HEK293 (cell line): ENCODE measurements at regions not wholly inside any gene's neighbourhood (a gene's known extent, or its start where the extent isn't known, plus 50 kb on each side); places are given as distances from the start of the nearest gene placed in this dataset.

Experiments
- CTCF ChIA-PET: fragments of 350-600 bp; formaldehyde crosslinking; extraction: SDS; loops from one replicate; lab custom pipeline; 2021; ENCODE audit warnings: antibody characterized with exemption; lab: Yijun Ruan, JAX
- POLR2A ChIA-PET: fragments of 300-600 bp; formaldehyde crosslinking; extraction: SDS; loops from one replicate; lab custom pipeline; 2020; ENCODE audit warnings: antibody characterized with exemption, inconsistent platforms; lab: Yijun Ruan, JAX
- H3K27ac ChIP-seq: fragments of 200-500 bp; sonication (Bioruptor generic); 2 replicates; pipeline ENCODE4 v1.5.1; 2014; ENCODE audit warnings: low read depth, low read length, control low read depth, inconsistent platforms; ENCODE audit errors: extremely low read depth
- H3K36me3 ChIP-seq, 2 experiments: fragments of 200-500 bp in 1 of 2; sonication (Bioruptor generic) in 1 of 2; 1 replicate in 1 of 2; 2 replicates in 1 of 2; pipeline ENCODE4 v1.5.1; 2014 to 2017; ENCODE audit warnings: inconsistent platforms in 2 of 2, low read length in 2 of 2; ENCODE audit not compliant: control insufficient read depth in 2 of 2, insufficient read depth in 1 of 2
- H3K4me1 ChIP-seq: fragments of 200-500 bp; sonication (Bioruptor generic); 2 replicates; pipeline ENCODE4 v1.5.1; 2014; ENCODE audit warnings: mild to moderate bottlenecking, low read length, inconsistent platforms; ENCODE audit not compliant: control insufficient read depth, insufficient read depth
- H3K4me3 ChIP-seq: 2 replicates; pipeline ENCODE4 v1.5.1; 2011; ENCODE audit warnings: low read depth, mild to moderate bottlenecking, control low read depth, low read length, moderate library complexity
- H3K9me3 ChIP-seq: fragments of 200-500 bp; sonication (Bioruptor generic); 2 replicates; pipeline ENCODE4 v1.5.1; 2014; ENCODE audit warnings: low read depth, low read length, inconsistent platforms; ENCODE audit not compliant: control insufficient read depth, insufficient read depth
- BCL6B ChIP-seq: fragments of 450-650 bp; formaldehyde crosslinking; IDR thresholded peaks from 2 replicates; pipeline ENCODE4 v1.5.1; 2017; ENCODE audit warnings: missing biosample characterization, missing genetic modification characterization
- GLIS1 ChIP-seq: fragments of 450-650 bp; formaldehyde crosslinking; IDR thresholded peaks from 2 replicates; pipeline ENCODE4 v1.5.1; 2016; ENCODE audit warnings: missing biosample characterization, missing genetic modification characterization
- INSM2 ChIP-seq: fragments of 450-650 bp; formaldehyde crosslinking; IDR thresholded peaks from 2 replicates; pipeline ENCODE4 v1.5.1; 2016; ENCODE audit warnings: missing biosample characterization, missing genetic modification characterization
- KLF16 ChIP-seq: fragments of 450-650 bp; formaldehyde crosslinking; IDR thresholded peaks from 2 replicates; pipeline ENCODE4 v1.5.1; 2017; ENCODE audit warnings: missing biosample characterization, missing genetic modification characterization
- KLF7 ChIP-seq: fragments of 450-650 bp; formaldehyde crosslinking; IDR thresholded peaks from 2 replicates; pipeline ENCODE4 v1.5.1; 2016; ENCODE audit warnings: missing biosample characterization, missing genetic modification characterization, borderline replicate concordance
- YY1 ChIP-seq: fragments of 450-650 bp; formaldehyde crosslinking; IDR thresholded peaks from 2 replicates; pipeline ENCODE4 v1.5.1; 2018; ENCODE audit warnings: missing biosample characterization, missing genetic modification characterization
- ZNF112 ChIP-seq: fragments of 450-650 bp; formaldehyde crosslinking; IDR thresholded peaks from 2 replicates; pipeline ENCODE4 v1.5.0; 2017; ENCODE audit warnings: missing biosample characterization, missing genetic modification characterization
- ZNF114 ChIP-seq: fragments of 450-650 bp; formaldehyde crosslinking; IDR thresholded peaks from 2 replicates; pipeline ENCODE4 v1.5.0; 2017; ENCODE audit warnings: missing biosample characterization, missing genetic modification characterization
- ZNF174 ChIP-seq: fragments of 450-650 bp; formaldehyde crosslinking; IDR thresholded peaks from 2 replicates; pipeline ENCODE4 v1.5.0; 2017; ENCODE audit warnings: missing biosample characterization, mild to moderate bottlenecking, missing genetic modification characterization
- ZNF184 ChIP-seq: fragments of 450-650 bp; IDR thresholded peaks from 2 replicates; pipeline ENCODE4 v1.5.1; 2018; ENCODE audit warnings: missing biosample characterization, mild to moderate bottlenecking, missing genetic modification characterization
- ZNF2 ChIP-seq: fragments of 450-650 bp; formaldehyde crosslinking; IDR thresholded peaks from 2 replicates; pipeline ENCODE4 v1.5.1; 2016; ENCODE audit warnings: missing biosample characterization, missing genetic modification characterization
- ZNF423 ChIP-seq: fragments of 450-650 bp; formaldehyde crosslinking; IDR thresholded peaks from 2 replicates; pipeline ENCODE4 v1.5.1; 2016; ENCODE audit warnings: missing biosample characterization, missing genetic modification characterization
- ZNF518A ChIP-seq: fragments of 450-650 bp; formaldehyde crosslinking; conservative IDR thresholded peaks from 2 replicates; pipeline ENCODE4 v1.5.1; 2016; ENCODE audit warnings: low read depth, missing biosample characterization, missing genetic modification characterization
- ZNF600 ChIP-seq: fragments of 450-650 bp; formaldehyde crosslinking; IDR thresholded peaks from 2 replicates; pipeline ENCODE4 v1.5.1; 2016; ENCODE audit warnings: missing biosample characterization, missing genetic modification characterization
- ZNF621 ChIP-seq: fragments of 450-650 bp; formaldehyde crosslinking; IDR thresholded peaks from 2 replicates; pipeline ENCODE4 v1.5.1; 2017; ENCODE audit warnings: missing biosample characterization, missing genetic modification characterization
- ZNF658 ChIP-seq: fragments of 450-650 bp; formaldehyde crosslinking; IDR thresholded peaks from 2 replicates; pipeline ENCODE4; 2016; ENCODE audit warnings: missing biosample characterization, missing genetic modification characterization
- ZNF707 ChIP-seq: fragments of 450-650 bp; formaldehyde crosslinking; IDR thresholded peaks from 2 replicates; pipeline ENCODE4 v1.5.1; 2016; ENCODE audit warnings: missing biosample characterization, missing genetic modification characterization
- ZNF76 ChIP-seq: fragments of 450-650 bp; formaldehyde crosslinking; IDR thresholded peaks from 2 replicates; pipeline ENCODE4; 2016; ENCODE audit warnings: low read depth, missing biosample characterization, missing genetic modification characterization, borderline replicate concordance
- ZSCAN4 ChIP-seq: fragments of 450-650 bp; formaldehyde crosslinking; IDR thresholded peaks from 2 replicates; pipeline ENCODE4 v1.5.1; 2017; ENCODE audit warnings: missing biosample characterization, missing genetic modification characterization

- TF ChIP-seq ZNF518A (tag by site-specific recombination) = no peak
- TF ChIP-seq GLIS1 (tag by site-specific recombination) = no peak
- TF ChIP-seq INSM2 (tag by site-specific recombination) = no peak
- TF ChIP-seq ZNF621 (tag by site-specific recombination) = no peak
- no peak for TF ChIP-seq BCL6B (tag by site-specific recombination)
- no peak for TF ChIP-seq ZNF184 (tag by site-specific recombination)
- no peak for TF ChIP-seq ZNF112
- TF ChIP-seq ZNF76 (tag by site-specific recombination) = no peak
- TF ChIP-seq KLF7 (tag by site-specific recombination) = no peak
Measured at GRCh38 chr12:72201457-72201856, 70.7 kb upstream of the TRHDE start (continued).

GRCh38 chr12:72203764-72204335, 68.3 kb upstream of the TRHDE start:
- H3K4me1 ChIP-seq = no peaks in the 10 kb centered on the region
- CTCF ChIA-PET = interaction anchor here (0.6 kb wide), 1 partner anchor 63 kb away, joined by 3 read pairs; no protein-coding TSS in a partner anchor
- H3K27ac ChIP-seq = no peak overlapping the region
- POLR2A ChIA-PET = no interaction called here
- H3K36me3 ChIP-seq = no peaks in the 10 kb centered on the region
- TF ChIP-seq ZNF600 (tag by site-specific recombination) (no peak), ZNF707 (tag by site-specific recombination) (no peak), ZSCAN4 (no peak)
- H3K4me3 ChIP-seq = no peak overlapping the region
- H3K9me3 ChIP-seq = no peaks in the 10 kb centered on the region

GRCh38 chr12:72207079-72207478, 65.1 kb upstream of the TRHDE start:
- POLR2A ChIA-PET = no interaction called here
- no peaks in the 10 kb centered on the region for H3K9me3 ChIP-seq
- H3K36me3 ChIP-seq = no peaks in the 10 kb centered on the region
- no peaks in the 10 kb centered on the region for H3K4me1 ChIP-seq
- CTCF ChIA-PET = no interaction called here
- no peak overlapping the region for H3K4me3 ChIP-seq
- no peak overlapping the region for H3K27ac ChIP-seq
- TF ChIP-seq ZNF2 = no peak
- no peak for TF ChIP-seq YY1 (tag by site-specific recombination)
- no peak for TF ChIP-seq ZNF658
- no peak for TF ChIP-seq ZNF114 (tag by site-specific recombination)
- no peak for TF ChIP-seq INSM2 (tag by site-specific recombination)
- TF ChIP-seq ZNF174 (tag by site-specific recombination) = no peak
- TF ChIP-seq ZNF423 (tag by site-specific recombination) = no peak
- TF ChIP-seq KLF16 (tag by site-specific recombination) = no peak
